Endodermal cell (in vitro differentiated cells): ENCODE measurements at regions not wholly inside any gene's neighbourhood (a gene's known extent, or its start where the extent isn't known, plus 50 kb on each side); places are given as distances from the start of the nearest gene placed in this dataset.

Experiments used
- DNase-seq: peaks from one replicate; pipeline ENCODE4 v3.0.0-alpha.2; 2017
- H3K27ac ChIP-seq: 2 replicates; pipeline ENCODE4 v1.5.1; 2013; ENCODE audit warnings: mild to moderate bottlenecking, low read depth, low read length, moderate library complexity
- H3K27me3 ChIP-seq: 2 replicates; pipeline ENCODE4 v1.6.1; 2013; ENCODE audit warnings: mild to moderate bottlenecking, low read length, moderate library complexity; ENCODE audit not compliant: insufficient read depth, control insufficient read depth, poor library complexity, severe bottlenecking
- H3K36me3 ChIP-seq: 2 replicates; pipeline ENCODE4 v1.7.0; 2013; ENCODE audit warnings: mild to moderate bottlenecking, low read length, moderate library complexity; ENCODE audit not compliant: control insufficient read depth, insufficient read depth
- H3K4me1 ChIP-seq: one replicate; pipeline ENCODE4 v1.7.0; 2013; ENCODE audit warnings: low read length; ENCODE audit not compliant: control insufficient read depth, insufficient read depth
- H3K4me3 ChIP-seq: 2 replicates; pipeline ENCODE4 v1.5.1; 2013; ENCODE audit warnings: mild to moderate bottlenecking, low read length, moderate library complexity
- H3K9ac ChIP-seq: 2 replicates; pipeline ENCODE4 v1.6.1; 2013; ENCODE audit warnings: mild to moderate bottlenecking, low read length, moderate library complexity; ENCODE audit not compliant: poor library complexity, severe bottlenecking; ENCODE audit errors: extremely low read depth
- H3K9me3 ChIP-seq: 2 replicates; pipeline ENCODE4 v1.6.1; 2013; ENCODE audit warnings: mild to moderate bottlenecking, low read length, moderate library complexity; ENCODE audit not compliant: control insufficient read depth
- H3K27ac Mint-ChIP-seq: 2 replicates; pipeline ENCODE4 v1.8.0; 2020; ENCODE audit warnings: mixed read lengths
- H3K27me3 Mint-ChIP-seq: 2 replicates; pipeline ENCODE4 v1.8.0; 2021; ENCODE audit warnings: mild to moderate bottlenecking, mixed read lengths; ENCODE audit not compliant: insufficient read depth
- H3K36me3 Mint-ChIP-seq: 2 replicates; pipeline ENCODE4 v1.8.0; 2020; ENCODE audit warnings: low read depth, mixed read lengths
- H3K4me1 Mint-ChIP-seq: 2 replicates; pipeline ENCODE4 v1.8.0; 2020; ENCODE audit warnings: mixed read lengths
- H3K4me3 Mint-ChIP-seq: 2 replicates; pipeline ENCODE4 v1.8.0; 2020; ENCODE audit warnings: mild to moderate bottlenecking, moderate library complexity, mixed read lengths
- H3K9me3 Mint-ChIP-seq: 2 replicates; pipeline ENCODE4 v1.8.0; 2020; ENCODE audit warnings: mild to moderate bottlenecking, mixed read lengths
- WGBS, 2 experiments: methylation state at CpG; one replicate each; pipeline versions ENCODE4 v1.1.5 to v1.1.7; 2013; ENCODE audit warnings: missing lambda C conversion rate in 2 of 2, mixed read lengths in 1 of 2; ENCODE audit not compliant: insufficient coverage in 1 of 2, insufficient read length in 1 of 2; 5-methylcytosine and 5-hydroxymethylcytosine counted together
- TF ChIP-seq, protein P1 (sequence below): fragments of 200-600 bp; sonication (generic); conservative IDR thresholded peaks from 2 replicates; pipeline ENCODE4 v1.5.0; 2021; ENCODE audit warnings: antibody characterized with exemption, mild to moderate bottlenecking

DNA sequence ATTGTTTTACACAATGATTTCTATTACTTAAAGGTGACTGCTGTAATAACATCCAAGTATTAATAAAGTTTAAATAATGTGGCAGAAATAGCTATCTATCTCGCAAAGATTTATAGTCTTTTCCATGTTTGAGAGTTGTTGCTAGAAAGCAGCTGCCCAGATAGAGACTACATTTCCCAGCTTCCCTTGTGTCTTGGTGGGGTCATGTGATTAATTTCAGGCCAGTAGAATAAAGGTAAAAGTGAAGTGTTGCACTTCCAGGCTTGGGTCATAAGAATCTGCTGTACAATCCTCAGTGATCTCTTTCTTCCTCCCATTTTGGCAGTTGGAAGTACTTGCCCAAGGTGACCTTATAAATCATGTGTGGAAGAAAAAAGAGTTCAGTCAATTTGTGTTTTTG lies 449.7 kb upstream of the USP15 start:
- peaks cover 30% of the 10 kb centered on the region for H3K9me3 Mint-ChIP-seq
- no peak for DNase-seq

DNA sequence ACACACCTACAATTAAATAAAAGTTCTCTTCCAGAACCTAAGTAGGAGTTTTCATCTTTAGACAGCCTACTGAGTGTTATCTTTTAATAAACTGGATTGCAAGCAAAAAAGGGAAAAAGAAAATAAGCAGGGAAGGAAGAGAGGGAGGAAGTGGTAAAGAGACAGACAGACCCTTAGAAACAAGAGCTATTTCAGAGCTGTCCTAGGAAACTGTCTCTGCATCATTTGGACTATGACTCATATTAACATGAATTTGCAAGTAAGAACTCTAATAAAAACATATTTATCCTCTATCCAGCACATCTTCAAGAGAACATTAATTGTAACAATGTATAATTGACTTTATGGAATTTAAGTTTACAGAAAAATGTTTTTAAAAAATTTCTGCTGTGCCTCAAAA lies 438.8 kb upstream of the USP15 start:
- Mint-ChIP-seq H3K4me1 (no peaks in the 10 kb centered on the region), H3K27me3 (no peaks in the 10 kb centered on the region), H3K27ac (no peak overlapping the region), H3K4me3 (no peak overlapping the region), H3K9me3 (no peaks in the 10 kb centered on the region), H3K36me3 (no peaks in the 10 kb centered on the region)
- H3K36me3 ChIP-seq = no peaks in the 10 kb centered on the region
- H3K27me3 ChIP-seq = no peaks in the 10 kb centered on the region
- H3K9me3 ChIP-seq = no peaks in the 10 kb centered on the region
- no peaks in the 10 kb centered on the region for H3K4me1 ChIP-seq
- H3K4me3 ChIP-seq = no peak overlapping the region
- H3K9ac ChIP-seq = no peak overlapping the region
- H3K27ac ChIP-seq = no peak overlapping the region
- no peak for DNase-seq
- TF ChIP-seq, protein P1, sequence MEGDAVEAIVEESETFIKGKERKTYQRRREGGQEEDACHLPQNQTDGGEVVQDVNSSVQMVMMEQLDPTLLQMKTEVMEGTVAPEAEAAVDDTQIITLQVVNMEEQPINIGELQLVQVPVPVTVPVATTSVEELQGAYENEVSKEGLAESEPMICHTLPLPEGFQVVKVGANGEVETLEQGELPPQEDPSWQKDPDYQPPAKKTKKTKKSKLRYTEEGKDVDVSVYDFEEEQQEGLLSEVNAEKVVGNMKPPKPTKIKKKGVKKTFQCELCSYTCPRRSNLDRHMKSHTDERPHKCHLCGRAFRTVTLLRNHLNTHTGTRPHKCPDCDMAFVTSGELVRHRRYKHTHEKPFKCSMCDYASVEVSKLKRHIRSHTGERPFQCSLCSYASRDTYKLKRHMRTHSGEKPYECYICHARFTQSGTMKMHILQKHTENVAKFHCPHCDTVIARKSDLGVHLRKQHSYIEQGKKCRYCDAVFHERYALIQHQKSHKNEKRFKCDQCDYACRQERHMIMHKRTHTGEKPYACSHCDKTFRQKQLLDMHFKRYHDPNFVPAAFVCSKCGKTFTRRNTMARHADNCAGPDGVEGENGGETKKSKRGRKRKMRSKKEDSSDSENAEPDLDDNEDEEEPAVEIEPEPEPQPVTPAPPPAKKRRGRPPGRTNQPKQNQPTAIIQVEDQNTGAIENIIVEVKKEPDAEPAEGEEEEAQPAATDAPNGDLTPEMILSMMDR = no peak

More for the DNA sequence above, 449.7 kb upstream of the USP15 start:
- H3K27me3 Mint-ChIP-seq = no peaks in the 10 kb centered on the region
- no peak overlapping the region for H3K4me3 Mint-ChIP-seq
- Histone ChIP-seq H3K36me3 (no peaks in the 10 kb centered on the region), H3K9ac (no peak overlapping the region), H3K4me1 (no peaks in the 10 kb centered on the region), H3K4me3 (no peak overlapping the region), H3K27ac (no peak overlapping the region), H3K9me3 (peaks cover 22% of the 10 kb centered on the region), H3K27me3 (no peaks in the 10 kb centered on the region)
- WGBS, 2 experiments = 100% methylated on average over 1 of the region's 1 CpG; no CpG with 5 or more reads in 1 of the 2 experiments
- no peak overlapping the region for H3K27ac Mint-ChIP-seq
- H3K36me3 Mint-ChIP-seq = peaks cover 9% of the 10 kb centered on the region
- TF ChIP-seq, protein P1 = no peak
- no peaks in the 10 kb centered on the region for H3K4me1 Mint-ChIP-seq

DNA sequence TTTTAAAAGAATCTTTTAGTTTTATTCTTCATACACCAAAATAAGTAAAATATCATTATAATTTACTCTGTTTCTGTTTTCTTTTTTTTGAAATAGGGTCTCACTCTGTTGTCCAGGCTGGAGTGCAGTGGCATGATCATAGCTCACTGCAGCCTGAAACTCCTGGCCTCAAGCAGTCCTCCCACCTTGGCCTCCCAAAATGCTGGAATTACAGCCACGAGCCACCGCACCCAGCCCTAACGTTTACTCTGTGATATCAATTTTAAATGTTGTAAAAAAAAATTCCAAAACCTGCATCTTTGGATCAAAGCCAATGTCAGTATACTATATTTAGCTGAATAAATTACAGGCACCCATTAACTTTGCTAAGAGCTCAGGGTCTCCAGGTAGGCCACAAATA lies 437.1 kb upstream of the USP15 start:
- H3K4me3 Mint-ChIP-seq = no peak overlapping the region
- no peak for DNase-seq
- H3K9ac ChIP-seq = no peak overlapping the region
- no peaks in the 10 kb centered on the region for H3K36me3 ChIP-seq
- H3K27ac Mint-ChIP-seq = no peak overlapping the region
- TF ChIP-seq, protein P1 = no peak
- H3K9me3 ChIP-seq = no peaks in the 10 kb centered on the region
- H3K27me3 Mint-ChIP-seq = no peaks in the 10 kb centered on the region
- H3K9me3 Mint-ChIP-seq = no peaks in the 10 kb centered on the region
- H3K4me1 Mint-ChIP-seq = no peaks in the 10 kb centered on the region
- H3K27ac ChIP-seq = no peak overlapping the region
- H3K36me3 Mint-ChIP-seq = no peaks in the 10 kb centered on the region
- no peaks in the 10 kb centered on the region for H3K4me1 ChIP-seq
- no peaks in the 10 kb centered on the region for H3K27me3 ChIP-seq
- 90% methylated on average over 3 of the region's 3 CpGs; no CpG with 5 or more reads in 1 of the 2 experiments for WGBS, 2 experiments
- no peak overlapping the region for H3K4me3 ChIP-seq
